DND-41 (cell line): ENCODE measurements at regions not wholly inside any gene's neighbourhood (a gene's known extent, or its start where the extent isn't known, plus 50 kb on each side); places are given as distances from the start of the nearest gene placed in this dataset.

Source experiments
- CTCF ChIP-seq: IDR thresholded peaks from 2 replicates; pipeline ENCODE4 v1.5.1; 2012; ENCODE audit warnings: borderline replicate concordance, low read length, moderate library complexity, mild to moderate bottlenecking; ENCODE audit not compliant: poor library complexity, severe bottlenecking; ENCODE audit errors: extremely low read depth
- EZH2 ChIP-seq: IDR thresholded peaks from 3 replicates; pipeline ENCODE4 v1.6.1; 2012; ENCODE audit warnings: borderline replicate concordance, low read depth, mild to moderate bottlenecking, moderate library complexity, low read length, inconsistent platforms; ENCODE audit not compliant: severe bottlenecking

GRCh38 chr17:68686108-68686988, 85.2 kb upstream of the FAM20A start:
- TF ChIP-seq CTCF (no peak), EZH2 (no peak)
